ENCODE measurements at regions not wholly inside any gene's neighbourhood (a gene's known extent, or its start where the extent isn't known, plus 50 kb on each side); places are given as distances from the start of the nearest gene placed in this dataset.
A peak's percentile ranks its signal among the peaks of the same experiment; 100 is the strongest.

DNA sequence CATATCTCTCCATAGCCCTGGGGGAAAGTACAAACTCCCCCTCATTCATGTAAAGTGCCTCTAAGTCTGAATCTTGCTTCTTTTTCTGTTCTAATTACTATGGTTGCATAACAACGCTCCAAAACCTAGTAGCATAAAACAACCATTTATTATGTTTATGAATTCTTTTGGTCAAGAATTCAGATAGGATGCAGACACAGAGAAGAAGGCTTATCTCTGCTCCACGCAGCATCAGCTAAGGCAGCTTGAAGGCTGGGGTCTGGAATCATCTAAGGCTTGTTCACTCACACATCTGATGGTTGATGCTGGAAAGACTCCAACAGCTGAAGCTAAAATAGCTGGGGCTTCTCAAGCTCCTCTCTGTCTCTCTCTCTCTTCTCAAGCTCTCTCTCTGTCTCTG is 564.5 kb downstream of the ZNF674 start:
- intact Hi-C loops (cut with DNase I): no loop called here
- no peak overlapping the region for H3K27ac ChIP-seq
- no peaks in the 10 kb centered on the region for H3K36me3 ChIP-seq
- FAIRE-seq: no peak
- 46 to 57% methylated on average over 2 of the region's 2 CpGs for WGBS, 2 donors
- DNase-seq: no peak
- TF ChIP-seq, protein P1, sequence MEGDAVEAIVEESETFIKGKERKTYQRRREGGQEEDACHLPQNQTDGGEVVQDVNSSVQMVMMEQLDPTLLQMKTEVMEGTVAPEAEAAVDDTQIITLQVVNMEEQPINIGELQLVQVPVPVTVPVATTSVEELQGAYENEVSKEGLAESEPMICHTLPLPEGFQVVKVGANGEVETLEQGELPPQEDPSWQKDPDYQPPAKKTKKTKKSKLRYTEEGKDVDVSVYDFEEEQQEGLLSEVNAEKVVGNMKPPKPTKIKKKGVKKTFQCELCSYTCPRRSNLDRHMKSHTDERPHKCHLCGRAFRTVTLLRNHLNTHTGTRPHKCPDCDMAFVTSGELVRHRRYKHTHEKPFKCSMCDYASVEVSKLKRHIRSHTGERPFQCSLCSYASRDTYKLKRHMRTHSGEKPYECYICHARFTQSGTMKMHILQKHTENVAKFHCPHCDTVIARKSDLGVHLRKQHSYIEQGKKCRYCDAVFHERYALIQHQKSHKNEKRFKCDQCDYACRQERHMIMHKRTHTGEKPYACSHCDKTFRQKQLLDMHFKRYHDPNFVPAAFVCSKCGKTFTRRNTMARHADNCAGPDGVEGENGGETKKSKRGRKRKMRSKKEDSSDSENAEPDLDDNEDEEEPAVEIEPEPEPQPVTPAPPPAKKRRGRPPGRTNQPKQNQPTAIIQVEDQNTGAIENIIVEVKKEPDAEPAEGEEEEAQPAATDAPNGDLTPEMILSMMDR (IDR thresholded peaks at IDR 0.05): no peak
- no peak for ATAC-seq
- H3K4me1 ChIP-seq: no peaks in the 10 kb centered on the region
- H3K27me3 ChIP-seq: peaks cover 0 to 6% (median 0%) of the 10 kb centered on the region in 4 donors
- H3K4me3 ChIP-seq: no peak overlapping the region
- no peaks in the 10 kb centered on the region for H3K9me3 ChIP-seq

DNA sequence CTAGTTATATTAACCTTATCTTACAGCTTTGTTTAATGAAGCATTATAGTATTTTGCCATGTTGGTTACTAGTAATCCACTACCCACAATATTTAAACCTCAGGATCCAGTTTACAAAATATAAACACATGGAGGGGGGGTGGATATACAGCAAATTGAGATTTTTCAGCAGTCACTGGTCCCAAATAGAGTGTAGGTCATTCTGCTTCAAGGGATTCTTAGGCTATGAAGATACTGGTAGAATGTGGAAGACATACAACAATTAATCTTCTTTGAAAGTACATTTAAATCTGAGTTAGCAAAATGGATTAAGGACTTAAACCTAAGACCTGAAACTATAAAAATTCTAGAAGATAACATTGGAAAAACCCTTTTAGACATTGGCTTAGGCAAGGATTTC is 569.6 kb downstream of the ZNF674 start:
- intact Hi-C loops (cut with DNase I): no loop called here
- Histone ChIP-seq H3K4me3 (no peak overlapping the region), H3K4me1 (no peaks in the 10 kb centered on the region), H3K27me3 (no peaks in the 10 kb centered on the region), H3K27ac (no peak overlapping the region), H3K9me3 (no peaks in the 10 kb centered on the region), H3K36me3 (no peaks in the 10 kb centered on the region)
- ATAC-seq: no peak
- no peak for FAIRE-seq
- DNase-seq: no peak
- TF ChIP-seq, protein P1 (IDR thresholded peaks at IDR 0.05): no peak

DNA sequence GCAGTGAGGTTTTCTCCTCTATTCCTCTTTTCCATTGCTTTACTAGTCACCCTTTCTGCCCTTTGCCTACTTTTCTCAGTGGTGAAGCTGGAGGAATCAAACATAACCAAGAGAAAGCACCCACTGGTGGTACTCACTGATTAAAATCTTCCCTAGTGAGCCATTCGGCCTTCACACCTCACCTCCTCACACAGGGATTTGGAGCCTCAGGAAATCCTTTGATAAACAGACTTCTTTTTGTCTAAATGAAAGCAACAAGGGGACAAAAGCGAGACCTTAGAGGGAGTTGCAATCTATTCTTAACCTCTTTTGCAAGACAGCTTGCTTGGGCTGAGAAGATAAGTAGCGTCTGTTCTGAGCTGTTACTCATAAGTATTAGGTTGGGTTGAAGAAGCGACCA is 572.6 kb downstream of the ZNF674 start:
- Histone ChIP-seq H3K4me1 (no peaks in the 10 kb centered on the region), H3K36me3 (no peaks in the 10 kb centered on the region), H3K9me3 (no peaks in the 10 kb centered on the region), H3K4me3 (no peak overlapping the region), H3K27me3 (no peaks in the 10 kb centered on the region), H3K27ac (no peak overlapping the region)
- no peak for FAIRE-seq
- ATAC-seq: no peak
- 71 to 83% methylated on average over 4 of the region's 4 CpGs for whole genome bisulfite sequencing, 2 donors
- intact Hi-C loops (cut with DNase I): no loop called here
- no peak for DNase-seq
- TF ChIP-seq, protein P1 (IDR thresholded peaks at IDR 0.05): no peak

DNA sequence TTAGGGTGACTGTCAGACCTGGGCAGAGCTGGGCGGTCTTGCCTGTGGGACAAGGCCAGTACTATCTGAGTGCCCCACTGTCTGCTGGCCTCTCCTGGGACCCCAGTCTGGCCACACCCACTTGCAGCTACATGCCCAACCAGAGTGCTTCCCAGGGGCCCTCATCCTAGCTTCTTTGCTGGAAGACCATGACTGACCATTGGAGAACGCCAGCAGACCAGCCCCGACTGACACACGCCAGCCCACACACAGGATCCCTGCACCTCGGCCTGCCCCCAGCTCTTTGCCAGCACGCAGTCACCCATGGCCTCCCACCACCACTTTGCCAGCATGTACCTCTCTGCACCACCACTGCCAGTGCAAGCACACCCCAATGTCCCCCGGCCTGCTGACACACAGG is 585.7 kb downstream of the ZNF674 start:
- Histone ChIP-seq H3K36me3 (no peaks in the 10 kb centered on the region), H3K9me3 (no peaks in the 10 kb centered on the region), H3K4me3 (no peak overlapping the region), H3K27me3 (peaks cover 0 to 11% (median 2%) of the 10 kb centered on the region in 4 donors), H3K4me1 (no peaks in the 10 kb centered on the region), H3K27ac (no peak overlapping the region)
- WGBS, 2 donors: 71 to 89% methylated on average over 7 of the region's 7 CpGs
- peak in 1 of 6 donors; percentile 32 for DNase-seq
- intact Hi-C loops (cut with DNase I): no loop called here
- FAIRE-seq: no peak
- ATAC-seq: no peak
- TF ChIP-seq, protein P1 (IDR thresholded peaks at IDR 0.05): no peak

DNA sequence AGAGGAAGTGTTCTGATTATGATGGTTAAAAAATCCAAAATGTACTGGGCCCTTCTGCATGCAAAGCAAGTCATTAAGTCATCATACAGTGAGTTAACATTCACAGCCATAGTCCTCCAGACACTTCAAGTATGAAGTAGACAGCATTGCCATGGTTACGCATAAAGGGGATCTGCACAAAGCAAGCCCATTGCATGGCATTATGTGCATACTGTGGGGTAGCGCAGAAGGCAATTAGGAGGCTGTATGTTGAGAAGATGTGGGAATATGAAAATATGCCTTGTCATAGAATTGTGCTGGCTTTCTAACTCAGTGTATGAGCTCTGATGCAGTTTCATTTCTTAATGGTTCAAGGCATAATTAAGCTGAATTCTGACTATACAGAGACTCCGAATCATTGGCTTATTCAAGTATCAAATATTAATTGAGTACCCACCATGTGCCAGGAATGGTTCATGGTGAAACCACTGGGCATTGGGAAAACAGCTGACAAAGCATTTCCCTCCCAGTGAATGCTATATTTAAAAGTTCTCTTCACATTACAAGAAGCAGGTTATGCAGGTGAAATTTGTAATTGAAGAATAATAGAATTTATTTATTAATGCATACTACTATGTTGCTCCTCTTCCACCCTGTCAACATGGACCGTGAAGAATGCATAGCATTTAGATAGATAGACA is 588.9 kb downstream of the ZNF674 start:
- no peak overlapping the region for H3K4me3 ChIP-seq
- no peaks in the 10 kb centered on the region for H3K4me1 ChIP-seq
- H3K9me3 ChIP-seq: no peaks in the 10 kb centered on the region
- FAIRE-seq: no peak
- no peak overlapping the region for H3K27ac ChIP-seq
- DNase-seq: no peak
- H3K36me3 ChIP-seq: no peaks in the 10 kb centered on the region
- WGBS, 2 donors: 73 to 83% methylated on average over 4 of the region's 4 CpGs
- H3K27me3 ChIP-seq: peaks cover 0 to 14% (median 2%) of the 10 kb centered on the region in 4 donors
- intact Hi-C loops (cut with DNase I): no loop called here
- TF ChIP-seq, protein P1 (IDR thresholded peaks at IDR 0.05): no peak
- no peak for ATAC-seq
